Amniotic epithelial cell (primary cell): ENCODE measurements at regions not wholly inside any gene's neighbourhood (a gene's known extent, or its start where the extent isn't known, plus 50 kb on each side); places are given as distances from the start of the nearest gene placed in this dataset.
"Not testable (repeated sequence)": the region's sequence is repeated elsewhere in the genome, so short reads cannot be mapped to it uniquely, and the experiment has no call there.

Experiments
- DNase-seq: peaks from one replicate; pipeline ENCODE4 v3.0.0-alpha.2; 2010; ENCODE audit warnings: low read depth

DNA sequence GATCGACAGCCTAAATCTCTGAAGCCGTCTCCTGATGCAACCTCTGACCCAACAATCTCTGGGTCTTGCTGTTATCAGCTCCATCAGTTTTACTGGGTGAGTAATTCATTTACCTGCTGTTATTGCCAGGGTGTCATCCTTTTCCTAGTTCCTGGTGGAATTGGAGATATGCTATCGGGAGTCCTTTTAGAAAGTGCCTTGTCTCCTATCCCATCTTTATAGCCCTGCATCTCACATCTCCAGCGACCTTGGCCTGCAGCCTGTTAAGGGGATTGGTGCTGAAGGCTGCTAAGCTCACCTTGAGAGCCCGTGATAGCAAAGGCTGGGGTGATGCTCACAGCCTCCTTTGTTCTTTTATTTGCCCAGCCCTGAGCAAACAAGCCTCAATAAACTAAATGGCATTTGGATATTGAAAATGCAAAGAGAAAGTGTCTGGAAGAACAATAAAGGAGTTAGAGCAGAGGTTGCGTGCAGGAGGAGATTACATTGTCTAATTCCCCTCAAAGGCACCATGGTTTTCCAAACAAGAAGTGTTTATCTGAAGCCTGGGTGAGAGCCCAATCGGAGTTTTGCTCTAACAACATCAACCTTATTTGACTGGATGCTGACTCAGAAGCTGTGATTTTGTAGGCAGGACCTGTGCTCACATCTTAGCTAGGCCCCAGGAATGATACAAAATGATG, 101.8 kb downstream of the RPLP1 start:
- DNase-seq, result no peak

DNA sequence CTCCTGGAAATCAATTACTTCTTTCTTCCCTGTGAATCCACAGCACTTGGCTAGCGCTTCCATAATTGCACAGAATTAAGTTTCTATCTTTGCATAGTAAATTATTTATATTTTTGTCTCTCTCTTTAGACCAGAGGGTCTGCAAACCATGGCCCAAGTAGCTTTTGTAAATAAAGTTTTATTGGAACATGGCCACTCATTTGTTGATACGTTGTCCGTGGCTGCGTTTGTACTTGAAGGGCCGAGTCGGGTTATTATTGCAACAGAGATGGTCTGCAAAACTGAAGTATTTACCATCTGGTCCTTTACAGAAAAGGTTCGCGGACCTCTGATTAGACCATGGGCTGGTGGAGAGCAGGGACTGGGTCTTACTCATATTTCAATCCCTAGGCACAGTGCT, 102.5 kb downstream of the RPLP1 start:
- DNase-seq, result no peak

DNA sequence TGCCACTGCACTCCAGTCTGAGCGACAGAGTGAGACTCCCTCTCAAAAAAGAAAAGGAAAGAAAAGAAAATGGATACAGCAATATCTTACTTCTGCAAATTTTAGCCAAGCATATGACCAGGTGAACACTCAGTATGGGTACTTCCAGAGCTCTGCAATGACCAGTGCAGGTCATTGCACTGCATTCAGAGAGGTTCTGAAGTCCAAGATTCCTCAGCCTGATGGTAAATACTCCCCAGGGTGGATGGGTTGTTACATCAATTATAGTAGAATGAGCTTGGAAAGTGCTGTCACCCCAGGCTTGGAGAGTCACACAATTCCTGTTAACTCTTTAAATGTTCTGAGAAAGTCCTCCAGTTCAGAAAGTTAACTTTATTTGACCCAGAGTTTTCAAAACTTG, 103.7 kb downstream of the RPLP1 start:
- DNase-seq, result no peak

DNA sequence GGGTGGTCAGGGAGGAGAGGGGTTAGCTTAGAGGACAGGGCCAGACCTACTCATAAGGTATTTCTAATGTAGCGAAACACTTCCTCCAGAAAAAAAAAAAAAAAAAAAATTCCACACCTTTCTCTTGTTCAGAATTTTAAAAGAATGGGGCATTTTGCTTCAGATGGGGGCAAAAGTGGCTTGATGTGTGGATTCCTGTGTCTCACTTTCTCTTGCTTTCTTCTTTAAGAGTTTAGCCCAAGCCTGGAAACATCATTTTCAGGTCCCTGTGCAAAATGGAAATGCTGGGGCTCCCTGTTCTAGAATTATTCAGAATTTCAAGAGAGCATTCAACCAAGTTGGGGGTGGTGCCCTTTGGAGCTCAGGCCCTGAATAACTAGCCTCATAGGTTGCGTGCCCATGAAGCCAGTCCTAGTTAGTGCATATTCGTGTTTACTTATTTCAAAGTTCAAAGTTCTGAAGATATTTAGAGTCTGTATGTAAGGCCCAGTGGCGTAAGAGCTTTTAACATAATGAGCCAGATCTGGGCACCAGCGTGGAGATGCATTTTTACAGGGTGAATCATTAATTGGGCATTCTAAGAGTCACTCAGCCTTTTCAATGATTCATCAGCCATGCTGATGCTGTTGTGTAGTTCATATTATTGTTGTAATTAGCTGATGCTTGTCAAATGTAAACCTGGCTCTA, 104.5 kb downstream of the RPLP1 start:
- peak; percentile 95 for DNase-seq

DNA sequence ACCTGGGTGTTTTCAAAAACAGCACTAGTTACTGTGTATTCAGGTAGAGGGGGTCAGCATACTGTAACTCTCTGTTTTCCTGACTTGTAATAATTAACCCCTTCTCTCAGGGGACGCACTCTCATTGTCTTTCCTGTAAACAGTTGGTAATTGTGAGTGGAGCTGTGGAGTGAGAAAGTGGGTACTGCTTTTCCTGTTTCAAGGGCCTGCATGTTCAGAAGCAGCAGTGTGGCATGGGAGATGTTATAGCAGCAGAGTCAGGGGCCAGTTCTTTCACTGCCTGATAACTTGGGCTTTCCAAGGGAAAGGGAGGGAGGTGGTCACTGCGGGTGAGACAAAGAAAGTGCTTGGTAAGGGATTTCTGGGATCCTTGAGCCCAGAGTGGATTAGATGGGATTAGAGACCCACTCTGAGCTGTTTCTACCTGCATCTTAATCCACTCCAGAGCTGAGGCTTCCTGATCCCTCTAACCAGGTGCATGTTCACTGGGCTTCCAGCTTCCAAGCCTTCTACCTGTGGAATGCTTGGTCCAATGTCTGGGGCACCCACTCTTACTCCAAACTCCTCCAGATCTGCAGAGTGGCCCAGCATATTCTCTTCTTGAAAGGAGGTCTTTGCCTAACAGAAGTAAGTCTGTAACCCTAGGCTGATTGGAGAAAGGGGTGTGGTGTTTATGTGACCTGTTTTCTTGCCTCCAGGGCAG, 105.2 kb downstream of the RPLP1 start:
- DNase-seq, result no peak

DNA sequence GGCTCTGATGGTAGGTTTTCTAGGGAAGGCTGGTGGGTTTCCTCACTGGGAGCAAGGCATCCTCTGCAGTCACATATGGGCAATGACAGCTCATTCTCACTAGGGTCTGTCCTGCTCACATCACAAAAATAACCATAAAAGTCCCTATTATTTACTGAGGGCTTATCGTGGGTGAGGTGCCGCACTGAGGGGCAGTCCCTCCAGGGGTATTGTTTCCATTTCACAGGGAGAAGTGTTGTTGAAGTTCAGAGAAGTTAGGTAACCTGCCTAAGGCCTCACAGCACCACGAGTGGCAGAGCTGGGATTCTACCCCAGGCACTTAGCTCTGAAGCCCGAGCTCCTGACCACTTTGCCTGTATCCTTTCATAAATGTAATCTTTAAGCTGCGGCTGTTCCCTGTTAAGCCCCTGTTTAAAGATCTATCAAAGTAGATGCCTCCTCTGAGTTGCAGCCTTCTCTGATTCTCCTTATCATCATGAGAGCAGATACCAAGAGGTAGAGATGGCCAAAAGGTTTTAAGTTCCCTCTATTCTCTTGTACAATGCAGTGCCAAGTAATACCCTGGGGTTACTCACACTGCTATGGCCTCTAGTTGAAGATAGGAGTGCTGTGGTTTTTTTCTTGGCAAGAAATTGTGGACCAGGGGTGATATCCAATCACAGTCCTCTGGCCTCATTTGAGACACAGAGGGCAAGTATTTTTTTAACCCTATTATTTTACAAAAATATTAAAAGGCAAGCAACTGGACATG, 107.0 kb downstream of the RPLP1 start:
- DNase-seq, result peak; percentile 76

DNA sequence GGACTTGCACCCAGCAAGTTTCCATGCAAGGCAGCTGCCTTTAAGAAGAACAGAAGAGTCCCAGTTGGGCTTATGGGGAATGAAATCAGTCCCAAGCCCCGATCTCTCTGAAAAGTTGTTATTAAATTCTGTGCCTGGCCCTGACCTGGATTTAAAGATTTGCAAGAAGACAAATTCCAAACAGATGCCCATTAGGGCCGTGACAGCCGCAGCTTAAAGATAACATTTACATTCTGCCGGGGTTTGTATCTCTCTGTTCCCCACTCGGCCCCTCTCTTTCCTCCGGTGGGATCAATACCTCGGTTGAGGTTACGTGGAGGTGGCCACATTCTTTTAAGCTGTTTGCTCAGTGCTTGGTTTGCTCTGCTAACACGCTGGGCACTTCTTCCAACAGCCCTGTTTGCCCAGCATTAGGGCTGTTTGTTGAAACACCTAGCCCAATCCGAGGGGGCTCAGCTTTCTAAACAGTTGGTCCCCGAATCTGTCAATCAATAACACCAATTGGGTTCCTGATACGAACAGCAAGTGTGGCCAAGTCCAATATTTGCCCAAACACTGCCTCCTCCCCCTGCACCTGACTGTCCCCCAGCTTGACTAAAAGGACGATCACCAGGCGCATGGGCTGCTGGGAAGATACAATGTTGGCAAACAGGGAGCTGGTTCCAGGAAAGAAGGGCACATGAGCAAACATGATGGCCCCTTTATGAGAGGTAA, 108.6 kb downstream of the RPLP1 start:
- no peak for DNase-seq

DNA sequence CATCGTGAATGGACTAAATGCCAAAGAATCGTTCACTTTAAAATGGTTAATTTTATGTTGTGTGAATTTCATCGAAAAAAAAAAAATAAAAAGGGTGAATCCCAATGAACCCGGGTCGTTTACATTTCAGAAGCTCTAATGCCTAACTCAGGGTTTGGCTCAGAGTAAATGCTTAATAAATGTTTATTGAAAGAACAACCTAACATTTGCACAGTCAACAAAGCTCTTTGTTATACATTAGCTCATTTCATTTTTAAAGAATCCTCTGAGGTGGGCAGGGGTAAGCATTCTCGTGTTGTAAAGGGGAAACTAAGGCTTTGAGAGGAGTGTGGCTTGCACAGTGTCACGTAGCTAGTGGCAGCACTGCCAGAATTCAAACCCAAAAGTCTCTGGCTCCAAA, 109.5 kb downstream of the RPLP1 start:
- DNase-seq, result no peak

DNA sequence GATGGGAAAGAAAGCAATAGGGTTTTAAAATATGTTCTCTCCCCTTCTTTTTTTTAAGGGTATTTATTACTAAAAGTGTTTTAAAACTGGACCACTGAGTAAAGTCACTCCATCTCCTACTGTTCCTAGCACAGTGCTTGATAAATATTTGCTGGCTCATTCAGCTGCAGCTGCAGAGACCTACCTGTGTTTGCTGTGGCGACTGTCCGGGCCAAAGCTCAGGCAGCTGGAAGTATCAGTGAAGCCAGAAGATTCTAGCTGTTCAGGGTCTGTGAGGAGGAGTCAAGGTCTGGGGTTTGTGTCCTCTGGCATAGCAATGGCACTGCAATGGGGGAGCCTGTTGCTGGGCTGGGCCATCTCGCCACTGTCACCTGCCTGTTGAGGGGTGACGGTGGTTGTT, 109.9 kb downstream of the RPLP1 start:
- DNase-seq, result no peak

DNA sequence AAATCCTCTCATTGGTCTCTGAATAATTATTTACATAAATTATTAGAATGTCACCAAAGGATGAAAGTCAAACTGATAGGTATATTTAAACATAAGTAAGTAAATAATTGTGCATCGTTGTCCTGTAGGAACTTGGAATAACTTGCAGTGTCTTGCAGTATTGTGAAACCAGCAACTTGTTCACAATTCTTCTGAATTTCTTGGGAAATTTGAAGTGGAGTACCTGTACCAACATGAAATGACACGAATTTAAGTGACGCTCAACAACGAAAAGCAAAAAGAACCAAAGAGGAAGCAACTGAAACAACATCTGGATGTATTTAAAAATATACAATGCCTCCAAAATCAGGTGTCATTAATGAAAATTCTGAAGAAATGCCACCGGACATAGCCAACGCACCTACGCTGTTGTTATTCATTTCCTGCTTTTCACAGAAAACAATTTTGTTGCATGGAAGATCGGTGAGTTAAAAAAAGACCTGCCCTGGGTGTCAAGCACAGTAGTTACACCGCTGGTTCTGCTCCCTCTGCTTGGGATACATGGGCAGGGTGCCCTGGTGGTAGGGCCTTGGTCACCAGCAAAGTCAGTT, 112.5 kb downstream of the RPLP1 start:
- DNase-seq, result no peak

DNA sequence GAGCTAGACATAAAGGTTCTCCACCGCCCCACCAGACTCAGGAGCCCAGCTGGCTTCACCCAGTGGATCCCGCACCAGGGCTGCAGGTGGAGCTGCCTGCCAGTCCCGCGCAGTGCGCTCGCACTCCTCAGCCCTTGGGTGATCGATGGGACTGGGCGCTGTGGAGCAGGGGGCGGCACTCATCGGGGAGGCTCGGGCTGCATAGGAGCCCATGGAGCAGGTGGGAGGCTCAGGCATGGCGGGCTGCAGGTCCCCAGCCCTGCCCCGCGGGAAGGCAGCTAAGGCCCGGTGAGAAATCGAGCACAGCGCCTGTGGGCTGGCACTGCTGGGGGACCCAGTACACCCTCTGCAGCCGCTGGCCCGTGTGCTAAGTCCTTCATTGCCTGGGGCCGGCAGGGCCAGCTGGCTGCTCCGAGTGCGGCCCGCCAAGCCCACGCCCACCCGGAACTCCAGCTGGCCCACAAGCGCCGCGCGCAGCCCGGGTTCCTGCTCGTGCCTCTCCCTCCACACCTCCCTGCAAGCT, 114.7 kb downstream of the RPLP1 start:
- not testable (repeated sequence) for DNase-seq

DNA sequence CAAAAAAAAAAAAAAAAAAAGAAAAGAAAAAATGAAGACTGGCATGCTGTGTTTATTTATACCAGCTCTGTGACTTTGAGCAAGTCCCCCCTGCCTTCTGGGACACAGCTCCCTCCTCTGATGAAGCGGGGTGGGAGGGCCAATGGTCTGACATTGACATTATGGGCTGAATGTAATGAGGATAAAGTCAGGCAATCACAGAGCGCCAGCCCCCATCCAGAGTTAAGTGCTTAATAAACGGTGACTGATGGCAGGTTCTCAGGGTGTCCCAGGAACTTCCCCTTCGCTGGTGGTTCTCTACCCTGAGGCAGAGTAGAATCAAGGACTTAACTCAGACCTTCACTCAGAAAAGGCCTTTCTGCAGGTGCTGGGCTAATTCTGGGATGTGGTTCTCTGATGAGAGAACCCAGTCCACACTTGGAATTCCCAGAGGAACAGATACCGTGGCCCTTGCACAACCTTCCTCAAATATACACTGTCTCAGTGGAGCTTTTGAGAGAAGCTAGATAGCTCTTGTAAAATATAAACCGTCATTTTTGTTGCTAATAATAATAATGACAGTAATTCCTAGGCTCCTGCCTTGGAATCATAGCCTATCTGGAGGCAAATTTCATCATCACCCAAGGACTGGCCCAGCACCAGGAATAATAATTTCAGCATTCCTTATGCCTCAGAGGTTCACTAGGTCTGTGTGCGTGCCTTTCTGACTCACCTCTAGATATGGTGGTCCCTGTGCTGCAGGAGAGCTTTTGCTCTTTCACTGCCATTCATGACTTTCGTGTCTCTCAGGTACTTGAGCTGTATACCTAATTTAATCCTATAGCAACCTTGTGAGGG, 115.8 kb downstream of the RPLP1 start:
- DNase-seq, result peak; percentile 88

DNA sequence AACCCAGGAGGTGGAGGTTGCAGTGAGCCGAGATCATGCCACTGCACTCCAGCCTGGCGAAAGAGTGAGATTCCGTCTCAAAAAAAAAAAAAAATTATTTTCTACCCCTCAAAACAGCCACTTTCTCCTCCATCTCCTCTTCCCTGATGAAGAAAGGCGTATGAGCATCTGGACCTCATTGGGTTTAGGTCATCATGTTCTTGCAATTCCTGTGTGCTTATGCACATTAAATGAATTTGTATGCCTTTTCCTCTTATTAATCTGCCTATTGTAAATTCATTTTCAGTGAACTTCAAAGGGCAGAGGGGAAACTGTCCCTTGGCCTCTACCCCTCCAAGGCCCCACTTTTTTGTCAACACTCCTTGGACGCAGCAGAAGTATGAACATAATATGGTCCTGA, 117.8 kb downstream of the RPLP1 start:
- DNase-seq, result no peak

DNA sequence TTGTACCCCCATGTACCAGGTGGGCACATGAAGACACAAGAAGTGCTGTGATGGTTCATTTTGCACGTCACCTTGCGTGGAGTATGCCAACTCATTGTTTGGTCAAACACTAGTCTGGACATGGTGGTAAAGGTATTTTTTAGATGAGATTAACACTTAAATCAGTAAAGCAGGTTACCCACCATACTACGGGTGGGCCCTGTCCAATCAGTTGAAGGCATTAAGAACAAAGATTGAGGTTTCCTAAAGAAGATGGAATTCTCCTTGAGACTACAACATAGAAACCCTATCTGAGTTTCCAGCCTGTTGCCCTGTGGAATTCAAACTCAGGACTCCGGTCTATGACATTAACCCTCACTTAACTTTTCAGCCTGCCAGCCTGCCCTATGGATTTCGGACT, 118.4 kb downstream of the RPLP1 start:
- no peak for DNase-seq

DNA sequence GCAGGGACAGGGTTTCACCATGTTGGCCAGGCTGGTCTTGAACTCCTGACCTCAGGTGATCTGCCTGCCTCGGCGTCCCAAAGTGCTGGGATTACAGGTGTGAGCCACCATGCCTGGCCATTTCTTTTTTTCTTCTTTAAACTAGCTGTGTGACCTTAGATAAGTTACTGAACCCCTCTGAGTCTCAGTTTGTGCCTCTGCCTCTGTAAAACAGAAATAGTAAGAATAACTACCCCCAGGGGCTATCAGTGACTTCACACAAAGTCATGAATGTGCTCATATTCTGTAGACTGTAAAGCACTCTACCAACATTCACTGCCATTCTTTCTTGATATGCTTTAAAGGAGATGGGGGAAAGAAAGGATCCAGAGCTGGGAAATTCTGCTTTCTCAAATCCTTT, 120.7 kb downstream of the RPLP1 start:
- not testable (repeated sequence) for DNase-seq

DNA sequence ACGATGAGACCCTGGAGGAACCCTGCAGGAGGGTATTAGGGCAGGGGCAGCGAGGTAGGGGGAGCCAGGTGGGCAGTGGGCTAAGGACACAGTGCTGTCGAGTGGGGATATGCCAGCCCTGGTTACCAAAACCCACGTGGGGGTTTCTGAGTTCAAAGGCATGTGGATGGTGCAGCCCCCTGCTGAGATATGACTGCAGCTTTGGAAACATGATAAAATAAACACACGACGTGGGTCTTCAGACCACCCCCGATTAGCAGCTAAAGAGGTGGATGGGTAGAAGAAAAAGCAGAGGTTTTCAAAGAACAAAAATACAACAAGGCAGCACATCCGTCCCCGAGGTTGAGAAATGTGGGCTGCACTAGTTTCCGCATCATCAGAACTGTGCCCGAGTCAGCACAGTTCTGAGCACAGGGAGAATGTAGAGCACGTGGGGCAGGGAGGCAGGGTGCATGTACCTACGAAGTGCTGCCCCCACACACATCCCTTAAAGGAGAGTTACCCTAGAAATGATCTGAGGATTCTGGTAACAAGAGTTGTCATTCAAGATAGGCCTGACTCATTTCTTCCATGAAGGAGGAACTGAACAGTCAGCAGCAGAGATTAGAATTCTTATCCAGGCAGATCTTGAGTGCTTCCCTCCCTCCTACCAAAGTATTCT, 121.3 kb downstream of the RPLP1 start:
- peak; percentile 94 for DNase-seq

DNA sequence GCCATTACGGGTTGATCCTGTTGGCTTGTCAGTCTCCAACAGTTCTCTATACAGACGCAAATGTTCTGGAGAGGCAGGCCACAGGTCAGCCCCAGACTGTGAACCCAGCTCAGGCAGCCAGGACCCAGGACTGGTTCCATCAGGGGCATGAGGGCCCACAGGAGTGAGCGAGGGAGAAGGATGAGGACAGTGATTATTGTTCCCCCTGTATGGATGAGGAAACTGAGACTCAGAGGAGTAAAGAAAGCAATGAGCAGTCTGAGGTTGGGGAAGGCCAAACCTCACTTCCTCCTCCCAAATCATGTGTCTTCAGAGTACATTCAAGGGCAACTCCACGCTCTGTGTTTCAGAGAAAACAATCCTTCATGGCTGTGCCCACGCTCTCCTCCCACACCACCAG, 121.9 kb downstream of the RPLP1 start:
- peak; percentile 21 for DNase-seq

DNA sequence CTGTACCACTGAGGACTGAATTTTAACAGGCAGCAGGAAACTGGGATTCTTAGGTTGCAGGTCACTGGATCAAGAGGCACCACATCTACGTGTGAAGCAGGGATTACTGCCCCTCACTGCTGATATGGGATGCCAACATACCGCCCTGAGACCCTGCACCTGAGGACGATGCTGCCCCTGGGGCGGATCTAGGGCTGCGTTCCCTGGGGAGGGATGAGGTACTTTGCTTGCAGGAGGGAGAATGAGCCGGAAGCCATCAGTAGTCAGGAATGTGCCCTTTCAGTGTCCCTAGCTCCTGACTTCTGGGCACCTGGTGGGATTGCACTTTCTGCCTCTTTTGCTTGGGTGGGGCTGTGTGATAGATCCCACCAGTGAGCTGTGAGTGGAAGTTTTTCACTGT, 122.8 kb downstream of the RPLP1 start:
- no peak for DNase-seq

DNA sequence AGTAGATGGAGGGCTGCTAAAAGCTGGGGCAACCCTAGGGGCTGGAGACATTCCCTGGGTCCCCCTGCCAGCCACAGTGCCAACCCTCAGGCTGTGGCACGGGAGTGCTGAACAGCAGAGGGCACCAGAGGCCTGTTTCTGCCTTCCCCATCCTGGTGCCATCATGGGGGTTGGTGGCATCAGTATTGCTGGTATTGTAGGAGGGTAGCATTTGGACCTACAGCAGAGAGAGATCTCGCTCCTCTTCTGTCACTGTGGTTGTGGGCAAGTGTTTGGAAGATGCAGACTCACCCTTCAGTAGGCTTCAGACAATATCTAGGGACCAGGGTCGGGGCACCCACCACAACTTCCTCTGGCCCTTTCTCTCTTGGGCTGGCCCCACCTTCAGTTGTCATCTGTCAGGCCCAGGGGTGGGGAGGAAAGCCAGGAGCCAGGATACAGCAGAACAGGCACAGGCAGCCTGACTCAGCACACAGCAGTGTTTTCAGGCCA, 123.5 kb downstream of the RPLP1 start:
- peak; percentile 18 for DNase-seq

DNA sequence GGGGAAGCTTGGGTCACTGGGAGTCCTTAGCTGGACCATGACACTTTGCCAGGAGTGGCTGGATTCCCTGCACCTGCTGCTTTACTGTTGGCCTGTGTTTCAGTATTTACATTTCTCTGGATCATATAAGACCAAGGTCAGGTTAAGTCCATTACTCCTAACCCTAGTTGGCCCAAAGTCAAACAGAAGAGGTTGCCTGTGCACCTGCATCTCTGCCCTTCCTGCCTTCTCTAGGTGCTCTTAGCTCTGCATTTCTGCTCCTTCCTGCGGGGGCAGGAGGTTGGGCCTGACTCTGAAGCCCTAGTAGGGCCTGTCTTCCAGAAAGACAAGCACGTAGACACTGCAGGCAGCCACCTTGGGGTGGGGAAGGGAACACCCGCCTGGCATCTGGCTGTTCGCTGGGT, 124.3 kb downstream of the RPLP1 start:
- no peak for DNase-seq
